Mesothelial cell of epicardium (in vitro differentiated cells): ENCODE measurements at regions not wholly inside any gene's neighbourhood (a gene's known extent, or its start where the extent isn't known, plus 50 kb on each side); places are given as distances from the start of the nearest gene placed in this dataset.

Experiments
- DNase-seq, 2 experiments: peaks; one replicate each; pipeline ENCODE4 v3.0.0; 2021; ENCODE audit warnings: low spot score in 2 of 2; ENCODE audit not compliant: unreplicated experiment in 2 of 2
- H3K27ac Mint-ChIP-seq: 2 replicates; pipeline ENCODE4 v1.8.0; 2021; ENCODE audit warnings: mixed read lengths
- H3K27me3 Mint-ChIP-seq: 2 replicates; pipeline ENCODE4 v1.8.0; 2021; ENCODE audit warnings: low read depth, mixed read lengths
- H3K36me3 Mint-ChIP-seq: 2 replicates; pipeline ENCODE4 v1.8.0; 2021; ENCODE audit warnings: mixed read lengths
- H3K4me1 Mint-ChIP-seq: 2 replicates; pipeline ENCODE4 v1.8.0; 2021; ENCODE audit warnings: mixed read lengths
- H3K4me3 Mint-ChIP-seq: 2 replicates; pipeline ENCODE4 v1.8.0; 2021; ENCODE audit warnings: mild to moderate bottlenecking, moderate library complexity, mixed read lengths
- H3K9me3 Mint-ChIP-seq: 2 replicates; pipeline ENCODE4 v1.8.0; 2021; ENCODE audit warnings: mixed read lengths
- TF ChIP-seq, protein P1 (sequence below): fragments of 200-600 bp; sonication (generic); IDR thresholded peaks from one replicate; pipeline ENCODE4 v1.5.0; 2021; ENCODE audit warnings: antibody characterized with exemption; ENCODE audit not compliant: unreplicated experiment

DNA sequence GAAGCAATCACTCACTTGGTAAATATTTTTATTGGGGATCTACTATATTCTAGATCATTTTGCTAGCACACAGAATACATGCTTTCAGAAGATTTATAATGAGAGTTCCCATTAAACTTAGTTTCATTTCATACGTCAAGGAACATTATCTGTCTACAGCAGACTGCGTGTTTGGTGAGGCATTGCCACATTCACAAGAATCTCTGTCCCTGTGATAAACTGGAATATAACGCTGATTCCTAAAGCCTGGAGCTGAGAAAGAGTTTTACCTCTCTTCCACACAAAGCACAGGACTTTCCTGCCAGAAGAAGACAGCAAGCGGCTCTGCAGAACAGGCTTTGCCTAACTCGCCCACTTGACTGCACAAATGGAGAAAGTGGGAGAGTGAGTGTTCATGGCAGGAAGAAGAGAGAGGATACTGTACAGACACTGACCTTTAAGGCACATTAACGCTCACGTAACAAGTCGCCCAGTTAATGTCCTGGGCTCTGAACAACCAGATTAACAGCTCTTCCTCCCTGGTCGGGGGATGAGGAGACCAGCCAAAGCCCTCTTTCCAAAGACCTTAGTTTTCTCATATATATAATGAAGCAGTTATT lies 356.2 kb downstream of the GPD2 start:
- no peak for DNase-seq
- Mint-ChIP-seq H3K4me3 (no peak overlapping the region), H3K27me3 (no peaks in the 10 kb centered on the region), H3K4me1 (no peaks in the 10 kb centered on the region), H3K36me3 (no peaks in the 10 kb centered on the region), H3K27ac (no peak overlapping the region), H3K9me3 (no peaks in the 10 kb centered on the region)
- TF ChIP-seq, protein P1, sequence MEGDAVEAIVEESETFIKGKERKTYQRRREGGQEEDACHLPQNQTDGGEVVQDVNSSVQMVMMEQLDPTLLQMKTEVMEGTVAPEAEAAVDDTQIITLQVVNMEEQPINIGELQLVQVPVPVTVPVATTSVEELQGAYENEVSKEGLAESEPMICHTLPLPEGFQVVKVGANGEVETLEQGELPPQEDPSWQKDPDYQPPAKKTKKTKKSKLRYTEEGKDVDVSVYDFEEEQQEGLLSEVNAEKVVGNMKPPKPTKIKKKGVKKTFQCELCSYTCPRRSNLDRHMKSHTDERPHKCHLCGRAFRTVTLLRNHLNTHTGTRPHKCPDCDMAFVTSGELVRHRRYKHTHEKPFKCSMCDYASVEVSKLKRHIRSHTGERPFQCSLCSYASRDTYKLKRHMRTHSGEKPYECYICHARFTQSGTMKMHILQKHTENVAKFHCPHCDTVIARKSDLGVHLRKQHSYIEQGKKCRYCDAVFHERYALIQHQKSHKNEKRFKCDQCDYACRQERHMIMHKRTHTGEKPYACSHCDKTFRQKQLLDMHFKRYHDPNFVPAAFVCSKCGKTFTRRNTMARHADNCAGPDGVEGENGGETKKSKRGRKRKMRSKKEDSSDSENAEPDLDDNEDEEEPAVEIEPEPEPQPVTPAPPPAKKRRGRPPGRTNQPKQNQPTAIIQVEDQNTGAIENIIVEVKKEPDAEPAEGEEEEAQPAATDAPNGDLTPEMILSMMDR = no peak

- Mint-ChIP-seq H3K4me3 (no peak overlapping the region), H3K36me3 (no peaks in the 10 kb centered on the region), H3K27me3 (peaks cover 2% of the 10 kb centered on the region), H3K27ac (no peak overlapping the region), H3K4me1 (peaks cover 7% of the 10 kb centered on the region), H3K9me3 (no peaks in the 10 kb centered on the region)
- DNase-seq = no peak
- TF ChIP-seq, protein P1 = no peak
Measured at GRCh38 chr2:156797832-156798231, 361.7 kb downstream of the GPD2 start.

GRCh38 chr2:156800065-156800653 lies 364.0 kb downstream of the GPD2 start:
- no peak for DNase-seq
- Mint-ChIP-seq H3K4me1 (peaks cover 24% of the 10 kb centered on the region), H3K27ac (no peak overlapping the region), H3K36me3 (no peaks in the 10 kb centered on the region), H3K27me3 (peaks cover 2% of the 10 kb centered on the region), H3K9me3 (no peaks in the 10 kb centered on the region), H3K4me3 (no peak overlapping the region)
- TF ChIP-seq, protein P1 = no peak

DNA sequence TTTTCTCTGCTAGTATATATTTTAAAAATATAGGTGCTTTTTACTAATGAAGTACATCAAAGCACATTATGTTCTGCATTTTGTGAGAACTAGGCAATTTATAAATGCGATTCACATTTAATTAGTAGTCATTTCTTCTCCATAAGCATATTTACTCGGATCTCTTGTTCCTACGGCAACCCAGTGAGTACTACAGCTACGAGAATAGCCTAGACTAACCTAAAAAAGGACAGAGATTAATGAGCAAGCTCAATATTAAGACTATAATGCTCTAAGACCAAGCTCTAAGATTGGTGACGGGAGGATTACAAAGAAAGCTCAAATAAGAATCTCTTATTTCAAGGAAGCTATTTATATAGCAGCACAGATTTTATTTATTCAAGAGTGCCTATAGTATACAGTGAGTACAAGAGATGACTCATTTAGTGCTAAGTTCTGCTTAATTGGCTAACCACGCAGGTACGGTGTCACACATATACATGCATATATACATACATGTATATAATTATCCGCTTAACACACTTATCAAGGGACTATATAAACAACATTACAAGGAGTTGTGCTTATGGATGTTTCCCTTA lies 364.7 kb downstream of the GPD2 start:
- H3K9me3 Mint-ChIP-seq = no peaks in the 10 kb centered on the region

DNA sequence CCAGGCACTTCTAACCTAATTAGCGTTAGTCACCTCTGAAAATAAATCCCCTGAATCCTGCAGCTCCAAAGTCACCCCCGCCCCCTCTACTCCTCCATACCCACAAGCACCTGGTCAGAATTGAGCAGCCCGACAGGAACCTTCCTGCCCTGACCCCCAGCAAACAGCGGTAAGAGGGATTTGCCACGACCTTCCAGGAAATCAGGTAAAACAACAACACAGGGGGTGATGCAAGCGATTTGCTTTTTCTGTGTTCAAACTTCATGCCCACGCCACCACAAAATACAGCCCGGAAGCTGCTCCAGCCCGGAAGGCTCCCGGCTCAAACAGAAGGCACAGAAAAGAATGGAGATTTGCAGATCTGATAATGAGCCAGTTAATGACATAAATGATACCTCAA lies 367.1 kb downstream of the GPD2 start:
- TF ChIP-seq, protein P1 = no peak

More for the DNA sequence above, 364.7 kb downstream of the GPD2 start:
- peaks cover 2% of the 10 kb centered on the region for H3K27me3 Mint-ChIP-seq
- TF ChIP-seq, protein P1 = no peak
- no peak overlapping the region for H3K4me3 Mint-ChIP-seq
- H3K36me3 Mint-ChIP-seq = no peaks in the 10 kb centered on the region
- H3K4me1 Mint-ChIP-seq = peaks cover 24% of the 10 kb centered on the region
- H3K27ac Mint-ChIP-seq = no peak overlapping the region
- no peak for DNase-seq

More for the DNA sequence above, 367.1 kb downstream of the GPD2 start:
- Mint-ChIP-seq H3K9me3 (peaks cover 6% of the 10 kb centered on the region), H3K36me3 (no peaks in the 10 kb centered on the region), H3K27me3 (peaks cover 7% of the 10 kb centered on the region), H3K4me1 (peaks cover 24% of the 10 kb centered on the region), H3K27ac (peak overlapping the region; percentile 44), H3K4me3 (peak overlapping the region; percentile 65)
- DNase-seq = no peak
